Activated CD4-positive, alpha-beta T cell treated with anti-CD3 and anti-CD28 coated beads, Interleukin-2, amount 50 U/mL, for 24 hours (primary cell): ENCODE measurements at regions not wholly inside any gene's neighbourhood (a gene's known extent, or its start where the extent isn't known, plus 50 kb on each side); places are given as distances from the start of the nearest gene placed in this dataset.
A peak's percentile ranks its signal among the peaks of the same experiment; 100 is the strongest.

Experiments used
- DNase-seq, 2 donors: peaks; one replicate each; pipeline ENCODE4 v3.0.0-alpha.2; 2020; ENCODE audit warnings: low read depth in 1 of 2, low spot score in 1 of 2

DNA sequence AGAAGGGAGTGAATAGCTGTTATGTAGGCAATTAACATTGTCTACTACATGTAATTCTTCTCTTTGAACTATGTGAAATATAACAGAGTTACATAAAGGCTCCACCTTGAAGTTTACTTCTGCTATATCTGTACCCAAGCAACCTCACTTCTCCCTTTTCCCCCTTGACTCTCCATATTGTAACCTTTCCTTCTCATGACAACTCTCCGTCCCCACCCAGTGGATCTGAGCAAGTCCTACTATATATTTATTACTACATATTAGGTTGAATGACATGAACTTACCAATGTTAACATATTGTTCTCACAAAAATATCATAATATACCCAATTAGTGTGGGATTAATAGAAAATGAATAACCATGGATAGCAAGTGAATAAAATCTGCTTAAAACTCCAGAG, 93.2 kb upstream of the ATP8A1 start:
- DNase-seq = peak in 1 of 2 donors; percentile 7

DNA sequence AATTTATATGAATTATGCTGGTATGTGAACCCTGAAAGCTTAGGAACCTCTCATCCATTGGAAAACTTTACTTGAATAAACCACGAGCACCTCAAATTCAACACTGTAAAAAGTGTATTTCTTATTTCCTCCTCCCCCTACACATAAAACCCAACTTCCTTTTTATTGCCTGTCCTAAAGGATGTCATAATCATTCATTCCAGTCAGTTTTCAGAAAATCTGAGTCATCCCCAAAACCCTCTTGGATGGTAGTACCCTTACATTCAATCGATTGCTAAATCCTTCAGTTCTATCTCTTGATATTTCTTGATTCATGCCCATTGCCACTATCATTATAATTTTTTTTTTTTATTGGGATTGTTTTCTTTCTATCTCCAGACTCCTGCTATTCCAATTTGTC, 91.1 kb upstream of the ATP8A1 start:
- DNase-seq = no peak

DNA sequence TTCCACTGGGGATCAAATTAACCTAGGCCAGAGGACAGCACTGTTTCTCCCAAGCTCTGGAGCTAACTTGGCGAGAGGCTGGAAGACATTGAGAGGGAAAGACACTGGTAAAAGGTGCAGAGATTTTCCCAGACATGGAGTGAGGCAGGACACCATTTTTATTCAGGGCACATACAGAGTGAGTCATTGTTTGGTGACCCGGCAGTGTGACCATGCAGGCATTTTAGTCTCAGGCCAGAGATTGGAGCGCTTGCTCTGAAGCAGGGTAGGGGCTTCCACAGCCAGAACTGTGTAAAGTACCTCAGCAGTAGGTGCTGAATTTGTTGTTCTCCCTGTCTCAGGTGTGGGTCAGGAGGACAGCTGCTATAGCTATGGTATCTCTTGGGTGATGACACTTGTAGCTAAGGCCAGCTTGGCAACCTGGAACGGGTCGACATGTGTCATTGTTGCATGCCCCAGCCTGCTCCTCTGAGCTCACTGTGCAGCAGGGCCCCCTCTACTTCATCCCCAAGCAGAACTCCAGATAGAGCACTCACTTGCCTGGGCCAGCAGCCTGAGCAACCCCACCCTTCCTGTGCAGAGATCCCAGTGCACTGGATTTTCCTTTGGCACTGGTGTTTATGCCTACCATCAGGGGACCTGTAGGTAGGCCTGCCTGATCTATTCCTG, 79.8 kb upstream of the ATP8A1 start:
- no peak for DNase-seq

DNA sequence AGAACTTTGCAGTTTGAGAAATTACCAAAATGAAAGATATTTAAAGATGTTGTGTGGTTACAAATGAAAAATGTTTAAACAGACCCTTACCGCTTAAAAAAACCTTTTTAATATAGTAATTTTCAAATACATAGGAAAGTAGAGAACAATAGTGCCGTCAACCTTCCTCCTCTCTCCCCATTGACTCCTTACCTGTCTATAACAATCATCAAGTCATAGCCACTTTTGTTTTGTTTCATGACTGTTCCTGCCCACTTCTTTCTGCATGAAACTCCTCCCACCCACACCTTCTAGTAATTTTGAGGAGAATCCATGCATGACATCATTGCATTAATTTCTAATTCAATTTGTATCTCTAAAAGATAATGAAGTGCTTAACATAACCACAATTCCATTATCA, 76.5 kb upstream of the ATP8A1 start:
- DNase-seq = no peak

DNA sequence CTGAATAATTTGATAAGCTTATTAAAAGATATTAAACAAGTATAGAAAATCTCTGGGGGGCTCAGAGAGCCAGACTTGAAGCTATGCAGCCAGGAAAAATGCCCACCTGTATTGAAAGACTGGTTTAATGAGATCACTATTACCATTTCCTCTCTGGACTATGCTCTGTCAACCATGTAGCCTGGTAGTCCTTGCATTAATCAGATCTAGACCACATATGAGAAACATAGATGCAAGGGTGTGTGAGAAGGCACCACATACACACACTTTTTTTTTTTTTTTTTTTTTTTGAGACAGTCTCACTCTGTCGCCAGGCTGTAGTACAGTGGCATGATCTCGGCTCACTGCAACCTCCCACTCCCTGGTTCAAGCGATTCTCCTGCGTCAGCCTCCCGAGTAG, 75.9 kb upstream of the ATP8A1 start:
- no peak for DNase-seq

DNA sequence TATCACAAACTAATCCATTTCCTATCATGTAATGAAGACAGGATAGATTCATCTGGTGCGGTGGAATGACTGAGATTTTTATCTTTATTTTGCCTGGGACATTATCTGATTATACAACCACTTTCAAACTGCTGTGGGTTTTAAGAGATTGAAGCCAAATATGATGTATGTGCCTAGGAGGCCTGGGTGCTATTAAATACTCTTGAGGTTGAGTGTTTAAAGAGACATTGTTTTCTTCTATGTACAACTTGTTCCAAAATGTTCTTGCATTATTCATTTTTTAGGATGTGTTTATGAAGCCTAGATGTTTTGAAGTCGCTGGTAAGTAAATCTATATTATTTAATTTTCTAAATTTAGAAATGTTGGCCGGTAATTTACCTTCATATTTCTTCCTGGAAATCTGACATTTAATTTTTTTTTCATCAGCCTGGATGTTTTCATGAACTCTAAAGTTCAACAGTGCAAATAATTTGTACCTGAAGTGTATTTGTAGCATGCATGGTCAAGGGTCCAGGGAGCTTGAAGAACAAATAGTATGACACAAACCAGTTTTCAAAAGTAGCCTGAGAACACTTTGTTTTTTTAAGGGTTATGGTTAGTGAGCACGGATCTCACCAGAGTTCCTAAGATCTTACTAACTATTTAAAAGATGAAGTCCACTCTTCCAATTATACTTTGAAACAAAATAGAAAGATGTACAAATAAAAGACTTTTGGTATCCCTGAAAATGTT, 72.8 kb upstream of the ATP8A1 start:
- DNase-seq = no peak

DNA sequence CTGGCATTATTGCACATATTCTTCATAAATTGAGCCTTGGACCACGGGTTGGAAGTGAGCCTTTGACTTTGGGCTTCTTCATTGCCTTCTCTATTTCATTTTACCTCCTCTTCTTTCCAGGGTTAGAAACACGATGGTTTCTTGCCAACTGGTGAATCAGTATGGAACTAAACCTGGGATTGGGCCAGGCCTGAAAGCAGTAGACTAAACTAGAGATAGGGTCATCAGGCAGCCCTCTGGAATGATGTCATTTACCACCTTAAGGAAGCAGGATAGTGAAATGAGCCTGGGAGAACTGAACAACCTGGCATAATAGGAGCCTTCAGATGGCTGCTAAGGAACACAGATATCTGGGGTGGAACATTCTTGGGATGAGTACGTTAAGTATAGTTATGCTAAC, 67.5 kb upstream of the ATP8A1 start:
- no peak for DNase-seq

DNA sequence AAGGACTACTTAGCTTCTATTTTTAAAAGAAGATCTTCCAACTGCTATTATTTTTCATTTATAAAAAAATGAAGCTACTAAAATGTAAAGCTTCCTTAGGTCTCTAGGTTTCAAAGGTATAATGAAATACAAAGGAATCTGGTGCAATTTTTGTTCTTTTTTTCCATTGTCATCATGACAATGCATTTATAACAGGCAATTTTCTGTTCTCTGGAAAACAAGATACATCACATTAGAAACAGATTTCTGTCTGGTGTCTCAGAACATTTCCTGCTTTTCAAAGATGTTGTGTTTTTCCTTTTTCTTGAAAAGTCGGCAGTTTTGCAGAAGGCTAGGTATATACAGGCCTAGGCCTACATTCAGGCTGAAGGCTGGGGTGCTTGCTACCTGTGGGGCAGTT, 63.6 kb upstream of the ATP8A1 start:
- no peak for DNase-seq

DNA sequence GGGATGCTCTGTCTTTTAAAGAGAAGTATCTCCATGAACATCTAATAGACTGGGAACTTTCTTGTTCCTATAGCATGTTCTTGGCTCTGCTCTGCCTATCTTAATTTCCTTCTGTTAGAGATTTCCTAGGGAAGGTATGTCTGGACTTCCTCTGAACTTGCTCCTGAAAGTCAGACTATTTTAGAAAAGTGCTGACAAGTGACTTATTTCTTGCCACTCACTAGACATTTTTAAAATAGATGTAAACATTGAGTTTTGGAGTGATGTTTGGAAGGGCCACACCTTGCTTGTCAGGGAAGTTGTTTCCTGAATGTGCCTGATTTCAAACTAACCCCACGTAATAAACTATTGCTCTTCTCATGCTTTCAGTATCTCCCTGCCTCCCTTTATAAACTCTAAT, 62.4 kb upstream of the ATP8A1 start:
- no peak for DNase-seq

DNA sequence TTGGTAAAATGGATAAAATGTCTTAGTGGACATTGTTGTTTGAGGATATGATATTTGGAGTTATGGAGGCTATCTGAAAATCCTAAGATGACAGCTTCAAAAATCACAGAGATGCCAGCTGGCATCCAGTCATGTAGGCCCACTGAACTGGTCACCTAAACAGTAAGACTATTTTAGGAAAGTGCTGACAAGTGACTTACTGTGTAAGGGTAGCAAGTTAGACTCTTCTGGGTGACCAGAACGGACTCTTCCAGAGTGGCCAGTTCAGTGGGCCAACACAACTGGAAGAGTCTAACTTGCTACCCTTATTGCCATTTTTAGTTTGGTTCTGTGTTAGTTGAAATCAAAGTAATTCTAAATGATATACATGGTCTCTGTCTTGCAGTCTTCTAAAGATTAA, 61.4 kb upstream of the ATP8A1 start:
- DNase-seq = no peak

DNA sequence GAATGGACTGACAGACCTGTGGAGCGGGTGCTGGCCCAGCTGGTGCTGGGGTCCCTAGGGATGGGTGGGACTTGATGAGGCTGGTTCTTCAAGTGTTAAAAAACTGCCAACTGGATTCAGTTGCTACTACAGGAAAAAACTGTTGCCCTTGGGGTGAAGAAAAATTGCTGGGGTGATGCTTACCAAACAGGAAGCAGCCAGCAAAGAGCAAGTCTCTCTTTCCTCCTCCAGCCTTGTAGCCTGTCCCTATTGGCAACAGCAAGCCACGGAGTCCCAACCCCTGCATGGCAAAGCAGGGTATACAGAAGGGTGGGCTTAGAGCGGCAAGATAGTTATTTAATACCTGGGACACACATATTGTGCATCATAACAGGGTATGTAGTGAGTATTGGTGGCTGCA, 60.1 kb upstream of the ATP8A1 start:
- no peak for DNase-seq

DNA sequence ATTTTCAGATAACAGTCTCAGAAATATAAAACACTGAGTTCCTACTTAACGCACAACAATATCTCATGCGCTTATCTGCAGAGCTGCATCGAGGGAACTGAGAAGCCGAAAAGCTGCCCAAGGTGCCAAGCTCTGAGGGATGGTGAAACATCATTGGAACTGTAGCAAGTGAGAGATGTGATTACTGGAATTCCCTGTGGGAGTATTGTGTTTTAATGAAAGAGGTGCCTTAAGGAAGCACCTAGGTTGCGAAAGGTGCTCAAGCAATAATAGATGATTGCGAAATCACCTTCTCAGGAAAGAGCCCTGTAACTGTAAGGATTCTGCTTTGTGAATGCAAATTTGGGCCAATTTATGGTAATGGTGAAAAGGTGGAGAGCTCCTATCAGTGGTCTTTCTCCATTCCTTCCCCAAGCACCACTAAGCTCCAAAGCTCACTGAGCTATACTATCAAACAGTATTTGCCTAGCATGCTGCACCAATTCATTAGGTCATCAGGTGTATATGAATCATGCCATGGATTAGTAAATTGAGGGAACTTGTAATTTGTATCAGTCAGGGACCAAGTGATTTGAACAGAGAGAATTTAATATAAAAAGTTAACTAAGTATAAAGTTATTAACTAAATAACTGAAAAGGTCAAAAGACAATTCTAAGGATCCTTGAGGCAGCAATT, 59.0 kb upstream of the ATP8A1 start:
- DNase-seq = no peak

DNA sequence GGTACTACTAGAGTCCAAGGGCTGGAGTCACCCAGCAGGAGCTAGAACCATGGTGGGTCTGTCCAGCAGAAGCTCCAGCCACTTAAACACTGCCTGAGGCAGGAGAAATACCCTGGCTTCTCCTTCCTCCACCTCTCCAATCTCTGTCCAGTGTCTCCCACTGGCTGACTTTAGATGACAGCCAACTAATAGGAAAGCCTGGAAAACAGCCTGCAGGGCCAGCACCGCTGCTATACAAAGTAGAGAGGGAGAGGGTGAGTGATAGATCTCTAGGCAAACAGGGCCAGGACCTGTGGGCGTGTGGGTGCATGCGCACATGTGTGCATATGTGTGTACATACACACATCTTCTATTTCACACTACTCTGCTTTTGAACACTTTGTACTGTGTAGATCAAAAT, 56.5 kb upstream of the ATP8A1 start:
- DNase-seq = no peak

DNA sequence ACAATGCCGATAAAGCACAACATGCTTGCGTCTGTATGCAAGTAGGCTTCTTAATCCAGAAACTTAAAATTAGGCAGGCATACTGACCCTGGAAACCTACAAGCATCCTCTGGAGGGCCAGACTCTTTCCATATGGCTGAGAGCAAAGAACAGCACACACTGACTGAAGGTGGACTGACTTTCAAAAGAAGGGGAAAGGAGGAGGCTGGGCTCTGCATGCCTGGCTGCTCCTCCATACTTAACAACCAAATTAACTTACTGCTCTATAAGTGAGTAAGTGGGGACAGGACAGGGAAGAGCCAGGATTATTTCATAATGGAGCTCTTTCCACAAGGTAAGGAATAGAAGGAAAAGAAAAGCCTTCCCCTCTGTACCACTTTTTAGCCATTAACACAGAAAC, 55.9 kb upstream of the ATP8A1 start:
- DNase-seq = no peak

DNA sequence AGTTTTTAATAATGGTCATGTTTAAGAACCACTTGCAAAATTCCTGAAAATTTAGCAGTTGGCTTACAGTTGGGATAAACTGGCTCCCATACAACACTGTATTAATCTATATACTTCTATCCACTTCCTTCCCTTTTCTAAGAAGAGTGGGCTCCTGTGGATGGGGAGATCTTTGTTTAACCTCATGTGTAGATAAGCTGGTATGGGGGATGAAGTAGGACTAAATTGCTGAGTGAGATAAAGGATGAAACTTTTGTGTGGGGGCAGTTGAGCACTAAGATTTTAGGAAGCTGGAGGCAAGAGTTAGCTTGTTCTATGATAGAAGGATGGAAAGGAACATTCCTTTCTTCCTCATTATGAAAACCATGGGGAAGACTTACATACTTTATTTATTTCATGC, 54.6 kb upstream of the ATP8A1 start:
- DNase-seq = no peak

DNA sequence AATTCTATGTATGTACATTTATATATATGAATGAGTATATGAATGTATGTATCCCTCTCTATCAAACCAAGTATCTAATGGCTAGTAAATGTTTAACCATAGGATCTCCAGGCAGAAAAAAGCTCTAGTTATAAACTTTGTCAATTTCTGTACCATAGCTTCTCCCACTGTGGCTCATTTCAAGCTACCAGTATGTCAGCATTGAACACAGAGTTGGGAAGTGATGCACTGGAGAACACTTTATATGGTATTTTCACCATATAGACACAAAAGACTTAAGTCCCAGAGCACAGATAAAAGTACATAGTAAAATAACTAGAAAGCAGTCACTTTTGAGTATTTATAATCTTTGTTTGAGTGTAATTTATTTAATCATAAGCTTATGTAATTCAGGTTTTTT, 53.9 kb upstream of the ATP8A1 start:
- no peak for DNase-seq

DNA sequence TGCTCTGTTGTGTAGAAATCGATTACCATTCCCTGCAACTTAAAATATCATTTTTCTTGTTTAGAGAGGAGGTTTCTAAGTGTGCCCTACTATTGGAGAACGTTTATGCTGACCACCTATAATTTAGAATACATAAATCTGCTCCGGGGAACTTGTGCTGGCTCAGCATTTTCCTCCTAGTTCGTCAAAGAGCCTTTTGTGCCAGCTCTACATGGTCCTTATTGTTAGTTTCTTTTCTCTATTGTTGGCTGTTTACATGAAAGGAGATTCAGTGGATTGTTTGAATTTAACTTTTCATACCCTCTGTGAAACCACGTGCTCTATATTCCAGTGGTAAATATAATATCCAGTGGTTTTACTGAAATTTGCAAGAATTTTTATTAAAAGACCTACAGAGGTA, 53.4 kb upstream of the ATP8A1 start:
- DNase-seq = no peak

DNA sequence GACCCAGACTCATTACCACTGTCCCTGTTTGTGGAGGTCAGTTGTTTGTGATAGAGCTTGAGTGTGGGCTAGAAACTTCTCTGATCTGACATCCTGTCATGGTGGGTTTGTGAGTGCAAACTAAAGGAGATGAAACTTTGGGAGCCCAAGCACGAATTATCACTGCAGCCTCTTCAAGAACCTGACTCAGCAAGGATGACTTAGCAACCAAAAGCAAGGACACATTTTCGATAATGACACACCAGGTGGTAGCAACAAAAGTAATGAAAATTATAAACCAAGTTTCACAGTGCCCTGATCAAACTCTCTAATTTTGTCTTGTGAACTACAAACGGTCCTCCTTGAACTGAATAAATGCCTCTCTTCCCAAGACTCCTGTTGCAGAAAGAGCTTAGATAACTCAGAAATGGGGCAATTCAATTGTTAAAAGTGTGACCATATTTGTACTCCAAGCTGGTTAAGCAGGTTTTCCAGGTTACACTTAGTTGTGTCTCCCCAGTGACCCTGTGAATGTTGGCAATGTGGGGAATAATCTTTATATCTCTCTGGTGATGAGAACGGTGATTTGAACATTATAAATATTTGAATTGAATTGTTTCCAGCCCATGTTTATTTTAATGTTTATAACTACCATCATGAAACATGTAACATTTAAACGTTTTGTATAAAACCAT, 52.6 kb upstream of the ATP8A1 start:
- no peak for DNase-seq

DNA sequence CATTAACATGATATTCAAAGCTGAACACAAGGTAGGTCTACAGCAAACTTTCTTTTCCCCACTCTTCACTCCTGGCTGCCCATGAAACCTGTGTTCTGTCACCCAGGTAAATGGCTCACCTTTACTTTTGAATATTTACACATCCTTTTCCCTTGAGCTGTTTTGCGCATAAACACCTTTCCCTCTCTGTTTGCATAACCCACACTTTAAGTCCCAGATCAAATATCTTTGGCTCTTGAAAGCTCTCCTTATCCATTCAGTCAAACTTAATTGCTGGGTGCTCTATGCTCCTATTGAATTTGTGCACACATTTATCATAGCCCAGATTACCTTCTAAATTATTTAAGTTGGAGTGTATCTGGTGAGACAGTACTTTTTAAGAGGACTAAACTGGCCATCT, 51.7 kb upstream of the ATP8A1 start:
- DNase-seq = no peak
